OCI-LY1 (cell line): ENCODE measurements at regions not wholly inside any gene's neighbourhood (a gene's known extent, or its start where the extent isn't known, plus 50 kb on each side); places are given as distances from the start of the nearest gene placed in this dataset.

Experiments used
- H2AFZ ChIP-seq: fragments of 200-600 bp; sonication (generic), shearing (Covaris generic); 2 replicates; pipeline ENCODE4 v1.6.0; 2014; ENCODE audit warnings: antibody characterized with exemption, mild to moderate bottlenecking, low read length
- H3F3A ChIP-seq: fragments of 200-600 bp; sonication (generic), shearing (Covaris generic); 2 replicates; pipeline ENCODE4 v1.6.0; 2014; ENCODE audit warnings: mild to moderate bottlenecking, antibody characterized with exemption, low read length, moderate library complexity; ENCODE audit not compliant: insufficient read depth
- H3K27ac ChIP-seq: fragments of 200-600 bp; sonication (generic); 2 replicates; pipeline ENCODE4 v1.5.1; 2014; ENCODE audit warnings: low read length, mixed run types, mild to moderate bottlenecking, low read depth; ENCODE audit not compliant: poor library complexity, severe bottlenecking
- H3K27me3 ChIP-seq: fragments of 200-600 bp; sonication (generic); 2 replicates; pipeline ENCODE4 v1.6.0; 2014; ENCODE audit warnings: antibody characterized with exemption, mild to moderate bottlenecking, low read length, moderate library complexity; ENCODE audit not compliant: insufficient read depth
- H3K36me3 ChIP-seq: fragments of 200-600 bp; sonication (generic); 2 replicates; pipeline ENCODE4 v1.6.1; 2014; ENCODE audit warnings: mild to moderate bottlenecking, antibody characterized with exemption, low read length, moderate library complexity, mixed read lengths; ENCODE audit not compliant: insufficient read depth
- H3K4me1 ChIP-seq: fragments of 200-600 bp; sonication (generic); 2 replicates; pipeline ENCODE4 v1.5.1; 2014; ENCODE audit warnings: mild to moderate bottlenecking, low read length, moderate library complexity; ENCODE audit not compliant: insufficient read depth, severe bottlenecking
- H3K4me2 ChIP-seq: fragments of 200-600 bp; sonication (generic), shearing (Covaris generic); 2 replicates; pipeline ENCODE4 v1.6.1; 2014; ENCODE audit warnings: low read length
- H3K4me3 ChIP-seq: fragments of 200-600 bp; sonication (generic); 2 replicates; pipeline ENCODE4 v1.5.1; 2014; ENCODE audit warnings: low read length, low read depth, mild to moderate bottlenecking, mixed read lengths; ENCODE audit not compliant: poor library complexity, severe bottlenecking
- H3K79me2 ChIP-seq: fragments of 200-600 bp; shearing (Covaris generic); 2 replicates; pipeline ENCODE4 v1.6.1; 2016; ENCODE audit warnings: mixed run types, low read length, mixed read lengths; ENCODE audit not compliant: insufficient read depth
- H3K9ac ChIP-seq: fragments of 200-600 bp; sonication (generic), shearing (Covaris generic); 2 replicates; pipeline ENCODE4 v1.6.1; 2014; ENCODE audit warnings: mild to moderate bottlenecking, low read length, mixed read lengths
- H3K9me2 ChIP-seq: fragments of 200-600 bp; sonication (generic), shearing (Covaris generic); 2 replicates; pipeline ENCODE4 v1.6.1; 2014; ENCODE audit warnings: low read depth, mild to moderate bottlenecking, low read length, mixed read lengths
- H3K9me3 ChIP-seq: fragments of 200-600 bp; shearing (Covaris generic); 2 replicates; pipeline ENCODE4 v1.6.1; 2014; ENCODE audit warnings: low read length, mixed read lengths
- H4K20me1 ChIP-seq: fragments of 200-600 bp; sonication (generic), shearing (Covaris generic); 2 replicates; pipeline ENCODE4 v1.6.0; 2016; ENCODE audit warnings: mild to moderate bottlenecking, low read length; ENCODE audit not compliant: insufficient read depth
- CTCF ChIP-seq: fragments of 200-600 bp; sonication (generic), shearing (Covaris generic); IDR thresholded peaks from 2 replicates; pipeline ENCODE4 v1.5.1; 2017; ENCODE audit warnings: mild to moderate bottlenecking, antibody characterized with exemption, low read length, moderate library complexity, mixed read lengths
- EZH2 ChIP-seq: fragments of 200-600 bp; sonication (generic), shearing (Covaris generic); IDR thresholded peaks from 2 replicates; pipeline ENCODE4 v1.8.0; 2017; ENCODE audit warnings: borderline replicate concordance, mixed run types, mild to moderate bottlenecking, antibody characterized with exemption, low read length, moderate library complexity, mixed read lengths

- no peak overlapping the region for H3K4me3 ChIP-seq
- no peaks in the 10 kb centered on the region for H3K9me2 ChIP-seq
- H3K27ac ChIP-seq = no peak overlapping the region
- H3F3A ChIP-seq = no peaks in the 10 kb centered on the region
- no peaks in the 10 kb centered on the region for H4K20me1 ChIP-seq
- H3K4me1 ChIP-seq = no peaks in the 10 kb centered on the region
- no peaks in the 10 kb centered on the region for H3K27me3 ChIP-seq
- H3K4me2 ChIP-seq = no peak overlapping the region
- no peaks in the 10 kb centered on the region for H3K36me3 ChIP-seq
- no peak overlapping the region for H2AFZ ChIP-seq
- H3K9me3 ChIP-seq = no peaks in the 10 kb centered on the region
- no peak for TF ChIP-seq EZH2
- no peak for TF ChIP-seq CTCF
- H3K79me2 ChIP-seq = no peaks in the 10 kb centered on the region
- no peak overlapping the region for H3K9ac ChIP-seq
These were observed 102.9 kb upstream of the KCNAB1 start for GRCh38 chr3:156017352-156018030.

- H3K79me2 ChIP-seq = no peaks in the 10 kb centered on the region
- no peak for TF ChIP-seq CTCF
- TF ChIP-seq EZH2 = no peak
- no peaks in the 10 kb centered on the region for H3F3A ChIP-seq
- no peak overlapping the region for H3K9ac ChIP-seq
- no peak overlapping the region for H3K27ac ChIP-seq
- H3K4me1 ChIP-seq = no peaks in the 10 kb centered on the region
- H3K36me3 ChIP-seq = no peaks in the 10 kb centered on the region
- H3K4me2 ChIP-seq = no peak overlapping the region
- no peaks in the 10 kb centered on the region for H3K27me3 ChIP-seq
- no peaks in the 10 kb centered on the region for H4K20me1 ChIP-seq
- no peaks in the 10 kb centered on the region for H3K9me2 ChIP-seq
- no peak overlapping the region for H3K4me3 ChIP-seq
- no peak overlapping the region for H2AFZ ChIP-seq
- no peaks in the 10 kb centered on the region for H3K9me3 ChIP-seq
These were observed 95.4 kb upstream of the KCNAB1 start for GRCh38 chr3:156024904-156025533.

GRCh38 chr3:156029208-156029607 lies 91.2 kb upstream of the KCNAB1 start:
- TF ChIP-seq CTCF = no peak
- no peak for TF ChIP-seq EZH2
- Histone ChIP-seq H3K9me2 (no peaks in the 10 kb centered on the region), H3K27me3 (no peaks in the 10 kb centered on the region), H3K4me2 (no peak overlapping the region), H3K9me3 (no peaks in the 10 kb centered on the region), H3F3A (no peaks in the 10 kb centered on the region), H3K36me3 (no peaks in the 10 kb centered on the region), H3K4me3 (no peak overlapping the region), H3K79me2 (no peaks in the 10 kb centered on the region), H3K27ac (no peak overlapping the region), H2AFZ (no peak overlapping the region), H3K9ac (no peak overlapping the region), H4K20me1 (no peaks in the 10 kb centered on the region), H3K4me1 (no peaks in the 10 kb centered on the region)
